ENCODE measurements at regions not wholly inside any gene's neighbourhood (a gene's known extent, or its start where the extent isn't known, plus 50 kb on each side); places are given as distances from the start of the nearest gene placed in this dataset.

DNA sequence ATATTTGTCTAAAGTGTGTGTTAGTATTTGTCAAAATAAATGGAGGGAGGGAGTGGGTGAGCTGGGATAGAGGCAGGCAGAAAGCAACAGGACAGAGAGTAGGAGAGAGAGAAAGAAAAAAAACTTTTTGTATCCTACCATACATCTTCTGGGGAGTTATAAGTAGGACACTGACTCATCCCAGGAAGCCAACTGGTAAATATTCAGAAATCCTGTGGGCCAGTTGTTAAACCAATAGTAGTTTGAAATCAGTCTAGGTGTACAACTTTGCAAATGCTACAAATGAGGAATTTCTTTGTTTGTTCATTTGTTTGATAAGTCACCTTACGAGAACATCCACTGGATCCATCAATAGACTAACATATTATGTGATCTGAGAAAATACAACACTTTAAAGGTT lies 980.9 kb downstream of the GATA3 start:
- ChIA-PET POLR2A (no interaction called here), CTCF (no interaction called here)
- Histone ChIP-seq H3K4me2 (no peak overlapping the region), H3K4me1 (no peaks in the 10 kb centered on the region), H3K27ac (no peak overlapping the region), H3K9me3 (no peaks in the 10 kb centered on the region), H3K4me3 (no peak overlapping the region)
- no peak for DNase-seq (ENCODE audit: low read depth in 1 of 2, low spot score in 1 of 2)
- WGBS (ENCODE audit: missing lambda C conversion rate) = 10% methylated on average over 1 of the region's 1 CpG
- FAIRE-seq = no peak
- ATAC-seq = no peak
- no peak for TF ChIP-seq ZNF302 (CRISPR knock-in tag; IDR thresholded peaks at IDR 0.05)
- no peak for TF ChIP-seq FOXS1 (CRISPR knock-in tag; IDR thresholded peaks at IDR 0.05)
- no peak for TF ChIP-seq CEBPB (IDR thresholded peaks at IDR 0.05)
- TF ChIP-seq TFCP2L1 (CRISPR knock-in tag; IDR thresholded peaks at IDR 0.05) = no peak
- no peak for TF ChIP-seq ZFP36 (IDR thresholded peaks at IDR 0.05; ENCODE audit: borderline replicate concordance, partially characterized antibody)
- TF ChIP-seq HDAC2 (IDR thresholded peaks at IDR 0.05) = no peak
- TF ChIP-seq EHMT2 (IDR thresholded peaks at IDR 0.05; ENCODE audit: low read depth) = no peak
- TF ChIP-seq EP300 (IDR thresholded peaks at IDR 0.05) = no peak
- no peak for TF ChIP-seq EHF (CRISPR knock-in tag; IDR thresholded peaks at IDR 0.05)
- no peak for TF ChIP-seq CBX2 (IDR thresholded peaks at IDR 0.05; ENCODE audit: borderline replicate concordance, low read depth)
- TF ChIP-seq, protein P1, sequence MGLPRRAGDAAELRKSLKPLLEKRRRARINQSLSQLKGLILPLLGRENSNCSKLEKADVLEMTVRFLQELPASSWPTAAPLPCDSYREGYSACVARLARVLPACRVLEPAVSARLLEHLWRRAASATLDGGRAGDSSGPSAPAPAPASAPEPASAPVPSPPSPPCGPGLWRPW (IDR thresholded peaks at IDR 0.05) = no peak
- no peak for TF ChIP-seq NR3C1 (IDR thresholded peaks at IDR 0.05)
- TF ChIP-seq, protein P2, sequence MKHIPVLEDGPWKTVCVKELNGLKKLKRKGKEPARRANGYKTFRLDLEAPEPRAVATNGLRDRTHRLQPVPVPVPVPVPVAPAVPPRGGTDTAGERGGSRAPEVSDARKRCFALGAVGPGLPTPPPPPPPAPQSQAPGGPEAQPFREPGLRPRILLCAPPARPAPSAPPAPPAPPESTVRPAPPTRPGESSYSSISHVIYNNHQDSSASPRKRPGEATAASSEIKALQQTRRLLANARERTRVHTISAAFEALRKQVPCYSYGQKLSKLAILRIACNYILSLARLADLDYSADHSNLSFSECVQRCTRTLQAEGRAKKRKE (CRISPR knock-in tag; IDR thresholded peaks at IDR 0.05; ENCODE audit: low read depth) = no peak
- no peak for TF ChIP-seq ESRRA (IDR thresholded peaks at IDR 0.05; ENCODE audit: borderline replicate concordance, low read length)
- no peak for TF ChIP-seq TP53 (CRISPR knock-in tag; IDR thresholded peaks at IDR 0.05)
- TF ChIP-seq POLR2AphosphoS2 (conservative IDR thresholded peaks at IDR 0.05; ENCODE audit: low read length) = no peak

DNA sequence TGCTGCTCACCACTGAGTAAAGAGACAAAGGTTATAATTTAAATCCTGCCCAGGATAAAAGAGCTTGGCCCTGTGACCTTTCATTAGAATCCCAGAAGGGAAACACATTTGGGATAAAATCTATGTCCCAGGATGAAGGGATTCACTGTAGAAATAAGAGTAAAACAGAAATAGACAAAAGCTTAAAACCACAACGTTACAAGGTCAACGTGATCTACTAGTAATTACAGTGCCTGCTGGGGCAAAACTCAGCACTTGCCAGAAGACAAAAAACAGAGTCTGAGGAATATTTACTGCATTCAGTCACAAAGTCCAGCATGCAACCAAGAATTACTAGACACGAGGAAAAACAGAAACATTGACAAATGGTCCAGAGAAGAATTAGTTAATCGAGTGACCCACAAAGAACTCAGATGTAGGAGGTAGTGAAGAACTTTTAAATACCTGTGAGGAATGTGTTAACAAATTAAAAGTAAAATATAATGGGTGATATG lies 982.3 kb downstream of the GATA3 start:
- WGBS (ENCODE audit: missing lambda C conversion rate) = under 1% methylated on average over 4 of the region's 4 CpGs

DNA sequence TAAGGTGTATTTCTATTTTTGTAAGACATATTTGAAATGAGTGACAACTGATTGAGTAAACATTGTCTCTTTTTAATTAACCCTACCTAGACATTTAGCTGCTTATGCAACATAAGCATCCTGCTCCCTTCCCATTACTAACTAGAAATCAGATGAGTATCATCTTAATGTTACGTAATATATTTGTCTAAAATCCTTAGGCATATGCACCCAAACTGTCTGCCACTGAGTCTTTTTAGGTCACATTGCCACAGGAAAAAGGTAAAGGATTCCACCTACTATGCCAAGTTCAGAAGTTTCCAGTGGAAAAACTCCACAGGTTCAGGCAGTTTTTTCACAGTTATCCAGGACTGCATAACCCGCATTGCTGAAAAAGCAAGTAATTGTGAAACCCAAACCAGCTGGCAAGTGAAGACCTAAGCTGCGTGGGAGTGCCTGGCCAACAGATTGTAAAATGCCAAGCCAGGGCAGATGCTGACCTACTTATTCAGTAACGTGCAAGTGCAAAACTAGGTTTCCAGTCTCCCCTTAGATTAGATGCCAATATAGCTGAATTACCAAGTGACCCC lies 983.7 kb downstream of the GATA3 start:
- ATAC-seq = no peak
- POLR2A ChIA-PET = no interaction called here
- Histone ChIP-seq H3K27ac (no peak overlapping the region), H3K4me2 (no peak overlapping the region), H3K9me3 (no peaks in the 10 kb centered on the region), H3K4me1 (no peaks in the 10 kb centered on the region), H3K4me3 (no peak overlapping the region)
- DNase-seq (ENCODE audit: low read depth in 1 of 2, low spot score in 1 of 2) = no peak
- TF ChIP-seq JUN (IDR thresholded peaks at IDR 0.05) (no peak), CBX2 (IDR thresholded peaks at IDR 0.05; ENCODE audit: borderline replicate concordance, low read depth) (no peak), NR3C1 (IDR thresholded peaks at IDR 0.05) (no peak), MAZ (IDR thresholded peaks at IDR 0.05; ENCODE audit: borderline replicate concordance, low read depth, low read length) (no peak), RNF2 (IDR thresholded peaks at IDR 0.05; ENCODE audit: borderline replicate concordance, low read depth) (no peak), RARB (CRISPR knock-in tag; IDR thresholded peaks at IDR 0.05) (no peak), RAD21 (conservative IDR thresholded peaks at IDR 0.05 in 1 of 2, IDR thresholded peaks at IDR 0.05 in 1 of 2) (no peak), ZFP36 (IDR thresholded peaks at IDR 0.05; ENCODE audit: borderline replicate concordance, partially characterized antibody) (no peak), FOSL2 (IDR thresholded peaks at IDR 0.05) (no peak), FOSL2 (CRISPR knock-in tag; IDR thresholded peaks at IDR 0.05) (no peak), POLR2AphosphoS2 (conservative IDR thresholded peaks at IDR 0.05; ENCODE audit: low read length) (no peak), ESRRA (IDR thresholded peaks at IDR 0.05; ENCODE audit: borderline replicate concordance, low read length) (no peak), HOXB5 (CRISPR knock-in tag; IDR thresholded peaks at IDR 0.05) (no peak)
- TF ChIP-seq, protein P3, sequence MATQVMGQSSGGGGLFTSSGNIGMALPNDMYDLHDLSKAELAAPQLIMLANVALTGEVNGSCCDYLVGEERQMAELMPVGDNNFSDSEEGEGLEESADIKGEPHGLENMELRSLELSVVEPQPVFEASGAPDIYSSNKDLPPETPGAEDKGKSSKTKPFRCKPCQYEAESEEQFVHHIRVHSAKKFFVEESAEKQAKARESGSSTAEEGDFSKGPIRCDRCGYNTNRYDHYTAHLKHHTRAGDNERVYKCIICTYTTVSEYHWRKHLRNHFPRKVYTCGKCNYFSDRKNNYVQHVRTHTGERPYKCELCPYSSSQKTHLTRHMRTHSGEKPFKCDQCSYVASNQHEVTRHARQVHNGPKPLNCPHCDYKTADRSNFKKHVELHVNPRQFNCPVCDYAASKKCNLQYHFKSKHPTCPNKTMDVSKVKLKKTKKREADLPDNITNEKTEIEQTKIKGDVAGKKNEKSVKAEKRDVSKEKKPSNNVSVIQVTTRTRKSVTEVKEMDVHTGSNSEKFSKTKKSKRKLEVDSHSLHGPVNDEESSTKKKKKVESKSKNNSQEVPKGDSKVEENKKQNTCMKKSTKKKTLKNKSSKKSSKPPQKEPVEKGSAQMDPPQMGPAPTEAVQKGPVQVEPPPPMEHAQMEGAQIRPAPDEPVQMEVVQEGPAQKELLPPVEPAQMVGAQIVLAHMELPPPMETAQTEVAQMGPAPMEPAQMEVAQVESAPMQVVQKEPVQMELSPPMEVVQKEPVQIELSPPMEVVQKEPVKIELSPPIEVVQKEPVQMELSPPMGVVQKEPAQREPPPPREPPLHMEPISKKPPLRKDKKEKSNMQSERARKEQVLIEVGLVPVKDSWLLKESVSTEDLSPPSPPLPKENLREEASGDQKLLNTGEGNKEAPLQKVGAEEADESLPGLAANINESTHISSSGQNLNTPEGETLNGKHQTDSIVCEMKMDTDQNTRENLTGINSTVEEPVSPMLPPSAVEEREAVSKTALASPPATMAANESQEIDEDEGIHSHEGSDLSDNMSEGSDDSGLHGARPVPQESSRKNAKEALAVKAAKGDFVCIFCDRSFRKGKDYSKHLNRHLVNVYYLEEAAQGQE (IDR thresholded peaks at IDR 0.05) = no peak
- TF ChIP-seq, protein P4, sequence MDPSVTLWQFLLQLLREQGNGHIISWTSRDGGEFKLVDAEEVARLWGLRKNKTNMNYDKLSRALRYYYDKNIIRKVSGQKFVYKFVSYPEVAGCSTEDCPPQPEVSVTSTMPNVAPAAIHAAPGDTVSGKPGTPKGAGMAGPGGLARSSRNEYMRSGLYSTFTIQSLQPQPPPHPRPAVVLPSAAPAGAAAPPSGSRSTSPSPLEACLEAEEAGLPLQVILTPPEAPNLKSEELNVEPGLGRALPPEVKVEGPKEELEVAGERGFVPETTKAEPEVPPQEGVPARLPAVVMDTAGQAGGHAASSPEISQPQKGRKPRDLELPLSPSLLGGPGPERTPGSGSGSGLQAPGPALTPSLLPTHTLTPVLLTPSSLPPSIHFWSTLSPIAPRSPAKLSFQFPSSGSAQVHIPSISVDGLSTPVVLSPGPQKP (IDR thresholded peaks at IDR 0.05; ENCODE audit: low read depth, low read length) = no peak
- FAIRE-seq = no peak
- 45% methylated on average over 4 of the region's 4 CpGs for WGBS (ENCODE audit: missing lambda C conversion rate)
- CTCF ChIA-PET = no interaction called here

More for the DNA sequence above, 982.3 kb downstream of the GATA3 start:
- ATAC-seq (no peak), FAIRE-seq (no peak), DNase-seq (ENCODE audit: low read depth in 1 of 2, low spot score in 1 of 2) (no peak)
- H3K4me1 ChIP-seq = no peaks in the 10 kb centered on the region
- POLR2A ChIA-PET = no interaction called here
- H3K4me3 ChIP-seq = no peak overlapping the region
- CTCF ChIA-PET = no interaction called here
- no peak overlapping the region for H3K27ac ChIP-seq
- no peaks in the 10 kb centered on the region for H3K9me3 ChIP-seq
- TF ChIP-seq ZSCAN20 (CRISPR knock-in tag; IDR thresholded peaks at IDR 0.05) (no peak), CBX8 (IDR thresholded peaks at IDR 0.05) (no peak), ZFP36 (IDR thresholded peaks at IDR 0.05; ENCODE audit: borderline replicate concordance, partially characterized antibody) (no peak)
- H3K4me2 ChIP-seq = no peak overlapping the region
